Kidney glomerular epithelial cell (primary cell): ENCODE measurements at regions not wholly inside any gene's neighbourhood (a gene's known extent, or its start where the extent isn't known, plus 50 kb on each side); places are given as distances from the start of the nearest gene placed in this dataset.

Source experiments
- DNase-seq: peaks from one replicate; lab custom pipeline; 2025; lab: John Stamatoyannopoulos, UW

DNA sequence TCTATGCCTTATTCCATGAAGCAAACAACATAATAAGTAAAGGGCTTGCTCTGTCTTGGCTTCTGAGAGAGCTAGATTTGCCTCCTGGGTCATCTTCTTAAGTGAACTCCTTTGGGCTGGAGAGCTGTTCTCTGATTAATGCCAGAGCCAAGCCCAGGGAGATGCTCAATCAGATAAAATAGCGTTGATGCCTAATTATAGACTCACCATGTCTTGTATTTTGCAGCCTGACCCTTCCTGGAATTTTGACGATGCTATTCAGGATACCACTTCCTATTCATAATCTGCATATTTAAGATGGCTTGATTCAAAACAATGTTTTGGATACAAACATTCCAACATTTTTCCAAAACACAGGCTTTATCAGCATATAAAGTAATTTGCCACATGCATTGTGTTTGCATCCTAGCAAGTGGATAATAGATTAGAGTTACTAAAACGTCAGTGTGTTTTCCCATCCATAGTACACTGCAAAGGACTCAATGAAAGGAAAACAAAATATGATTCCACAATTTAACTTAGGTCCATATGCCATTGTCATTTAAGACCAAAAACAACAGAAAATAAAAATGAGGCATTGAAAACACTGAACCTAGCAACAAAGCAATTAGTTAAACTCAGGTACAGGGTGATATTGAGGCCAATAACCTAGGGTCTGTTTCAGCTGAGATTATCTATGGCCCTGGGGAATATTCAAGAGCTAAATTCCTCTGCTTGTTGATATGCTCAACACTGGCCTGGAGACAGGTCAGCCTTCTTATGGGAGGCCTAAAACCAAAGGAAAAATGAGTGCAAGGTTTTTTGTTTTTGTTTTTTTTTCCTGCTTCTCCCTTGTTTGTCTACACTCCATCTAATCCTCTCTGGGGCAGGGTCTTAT lies 184.2 kb upstream of the FOXN3 start:
- DNase-seq = no peak

DNA sequence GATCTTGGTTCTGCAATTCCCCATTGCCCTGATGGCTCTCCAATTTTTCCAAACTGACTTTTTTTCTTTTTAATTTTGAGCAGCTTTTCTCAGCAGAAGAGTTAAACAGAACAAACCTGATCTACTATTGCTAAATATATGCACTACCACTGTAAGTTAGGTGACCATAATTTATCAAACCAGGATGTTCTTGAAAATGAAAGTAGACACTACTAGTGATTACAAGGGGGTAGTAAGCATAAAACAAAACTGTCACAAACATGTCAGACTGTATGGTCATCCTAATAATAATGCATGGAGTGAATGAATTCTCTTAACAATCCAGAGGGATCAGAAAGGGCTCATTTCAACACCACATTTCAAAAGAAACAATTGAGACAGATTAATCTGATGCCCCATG lies 183.0 kb upstream of the FOXN3 start:
- no peak for DNase-seq

DNA sequence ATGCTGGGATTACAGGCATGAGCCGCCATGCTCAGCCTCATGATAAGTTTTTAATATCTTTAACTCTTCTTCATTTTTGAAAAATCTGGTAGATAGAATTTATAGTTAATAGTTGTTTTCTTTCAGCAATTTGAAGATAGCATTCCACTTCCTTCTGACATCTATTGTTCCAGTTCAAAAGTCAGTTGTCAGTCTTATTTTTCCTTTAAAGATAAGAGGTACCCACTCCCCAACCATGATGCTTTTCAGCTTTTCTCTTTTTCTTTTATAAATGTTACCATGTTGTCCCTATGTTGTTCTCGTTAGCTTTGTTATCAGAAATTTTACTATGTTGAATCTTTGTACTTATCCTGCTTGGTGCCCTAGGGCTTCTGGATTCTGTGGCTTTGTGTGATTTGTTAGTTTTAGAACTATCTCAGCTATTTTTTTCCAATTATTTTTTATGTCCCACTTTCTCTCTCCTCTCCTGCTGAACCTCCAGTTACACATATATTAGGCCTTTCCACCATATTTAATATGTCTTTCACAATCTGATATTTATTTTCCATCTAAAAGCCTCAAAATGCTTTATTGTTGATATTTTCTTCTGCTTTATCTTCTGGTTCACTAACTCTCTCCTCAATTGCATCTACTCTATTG lies 181.6 kb upstream of the FOXN3 start:
- peak; percentile 4 for DNase-seq

DNA sequence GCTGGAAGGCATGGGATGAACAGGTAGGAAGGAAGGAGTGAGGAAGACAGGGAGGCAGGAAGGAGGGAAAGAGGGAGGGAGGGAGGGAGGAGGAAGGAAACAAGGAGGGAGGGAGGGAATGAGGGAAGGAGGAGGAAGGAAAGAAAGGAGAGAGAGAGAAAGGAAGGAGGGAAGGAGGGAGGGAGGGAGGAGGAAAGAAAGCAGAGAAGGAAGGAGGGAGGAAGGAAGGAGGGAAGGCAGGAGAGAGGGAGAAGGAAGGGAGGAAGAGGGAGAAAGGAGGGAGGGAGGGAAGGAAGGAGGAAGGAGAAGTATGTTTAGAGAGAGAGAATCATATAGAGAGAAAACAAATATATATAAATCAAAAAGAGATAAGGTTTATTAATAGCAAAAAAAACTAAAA lies 175.9 kb upstream of the FOXN3 start:
- DNase-seq = no peak

DNA sequence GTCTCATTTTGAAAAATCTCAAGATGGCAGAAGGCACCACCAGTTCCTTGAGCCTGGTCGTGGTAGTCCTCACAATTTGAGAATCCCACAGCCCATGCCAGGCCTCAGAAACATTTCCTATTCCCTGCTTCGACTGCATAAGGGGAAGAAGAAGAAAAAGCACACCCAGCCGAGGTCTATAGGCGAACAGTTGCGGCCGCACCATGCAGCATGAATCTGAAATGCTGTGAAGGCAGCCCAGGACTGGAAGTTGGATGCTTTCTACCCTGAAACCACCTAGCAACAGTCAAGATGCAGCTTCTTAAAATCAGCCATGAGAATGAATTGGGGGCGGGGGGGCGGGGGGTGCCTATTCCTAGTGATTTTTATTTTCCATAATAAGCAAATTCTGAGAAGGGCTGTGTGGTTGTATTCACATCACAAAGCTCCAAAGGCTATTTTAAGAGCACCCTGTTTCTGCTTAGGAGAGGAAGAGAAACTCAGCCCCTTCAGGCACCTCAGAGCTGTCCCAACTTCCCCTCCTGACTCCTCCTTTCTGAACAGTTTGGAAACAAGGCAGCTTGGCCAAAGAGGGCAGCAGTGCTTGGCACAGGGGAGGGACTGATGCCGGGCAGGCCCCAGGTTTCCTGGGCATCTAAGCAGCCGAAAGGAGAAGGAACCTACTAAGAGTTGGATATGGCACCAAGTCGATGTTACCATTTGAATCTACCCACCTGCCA lies 172.5 kb upstream of the FOXN3 start:
- DNase-seq = no peak

DNA sequence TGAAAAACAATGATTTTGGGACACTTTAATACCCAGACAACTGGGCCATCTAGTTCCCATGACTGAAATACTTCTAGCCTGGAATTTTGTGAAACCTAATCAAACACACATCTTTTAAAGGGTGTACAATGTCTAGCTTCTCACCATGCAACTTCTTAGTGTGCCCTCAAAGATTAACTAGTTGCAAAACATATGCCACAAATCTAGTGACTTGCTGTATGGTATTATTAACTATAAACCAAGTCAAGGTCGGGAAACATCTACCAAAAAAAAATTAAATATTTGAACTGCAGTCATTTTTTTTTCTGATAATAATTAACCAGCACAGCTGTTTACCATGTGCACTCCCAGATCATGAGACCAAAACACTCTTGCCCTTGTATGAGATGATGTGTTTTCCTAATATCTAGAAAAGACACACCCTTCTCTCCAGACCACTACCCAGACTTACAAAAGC lies 171.8 kb upstream of the FOXN3 start:
- no peak for DNase-seq

DNA sequence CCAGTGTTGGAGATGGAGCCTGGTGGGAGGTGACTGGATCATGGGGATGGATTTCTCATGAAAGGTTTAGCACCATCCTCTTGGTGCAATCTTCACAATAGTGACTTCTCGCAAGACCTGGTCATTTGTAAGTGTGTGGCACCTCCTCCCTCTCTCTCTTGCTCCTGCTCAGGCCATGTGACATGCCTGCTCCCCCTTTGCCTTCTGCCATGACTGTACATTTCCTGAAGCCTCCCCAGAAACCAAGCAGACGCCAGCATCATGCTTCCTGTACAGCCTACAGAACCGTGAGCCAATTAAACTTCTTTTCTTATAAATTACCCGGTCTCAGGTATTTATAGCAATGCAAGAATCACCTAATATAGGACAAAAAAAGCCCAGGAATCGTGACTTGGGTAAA lies 171.0 kb upstream of the FOXN3 start:
- no peak for DNase-seq

DNA sequence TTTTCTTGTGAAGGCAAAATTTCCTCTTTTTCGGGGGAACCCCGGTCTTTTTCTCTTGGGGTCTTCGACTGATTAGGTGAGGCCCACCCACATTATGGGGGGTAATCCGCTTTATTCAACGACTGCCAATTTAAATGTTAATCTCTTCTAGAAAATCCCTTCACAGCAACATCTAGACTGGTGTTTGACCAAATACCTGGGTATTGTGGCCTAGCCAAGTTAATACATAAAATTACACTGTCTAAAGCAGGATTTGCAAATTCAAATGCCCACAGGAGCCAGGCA lies 170.0 kb upstream of the FOXN3 start:
- DNase-seq = no peak

DNA sequence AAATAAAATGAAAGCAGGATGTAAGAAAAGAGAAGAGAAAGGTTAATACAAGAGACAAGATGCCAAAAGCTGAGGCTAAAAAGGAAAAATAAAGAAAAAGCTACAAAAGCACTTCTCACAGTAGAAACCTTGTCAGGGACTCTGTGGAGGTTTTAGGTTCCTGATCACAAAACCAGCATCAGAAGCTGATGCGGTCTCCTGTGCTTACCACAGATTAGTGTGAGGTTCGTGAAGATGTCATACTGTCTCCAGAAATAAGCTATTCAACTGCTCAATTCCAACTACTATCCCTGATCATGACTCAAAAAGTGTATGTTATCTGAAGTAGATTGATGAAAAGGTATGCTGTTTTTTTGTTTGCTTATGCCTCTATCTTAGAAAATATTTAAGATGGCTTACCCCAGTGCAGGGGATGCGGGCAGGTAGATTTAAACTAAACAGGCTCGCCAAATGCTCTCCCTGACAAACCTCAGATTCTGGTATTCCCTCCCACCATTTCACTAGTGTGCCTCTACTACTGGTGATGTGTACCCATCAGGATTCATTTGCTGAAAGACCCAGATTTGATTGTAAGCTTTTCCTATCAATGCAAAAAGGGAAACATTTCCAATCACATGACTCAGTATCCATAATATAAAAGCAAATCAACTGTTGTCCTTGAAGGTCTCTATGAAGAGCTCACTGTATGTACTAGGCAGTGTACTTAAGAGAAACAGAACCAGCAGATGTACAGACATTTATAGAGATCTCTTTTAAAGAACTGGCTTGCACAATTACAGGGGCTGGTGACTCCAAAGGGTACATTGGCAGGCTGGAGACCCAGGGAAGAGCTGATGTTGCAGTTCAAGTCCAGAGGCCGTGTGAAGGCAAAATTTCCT lies 169.5 kb upstream of the FOXN3 start:
- no peak for DNase-seq

DNA sequence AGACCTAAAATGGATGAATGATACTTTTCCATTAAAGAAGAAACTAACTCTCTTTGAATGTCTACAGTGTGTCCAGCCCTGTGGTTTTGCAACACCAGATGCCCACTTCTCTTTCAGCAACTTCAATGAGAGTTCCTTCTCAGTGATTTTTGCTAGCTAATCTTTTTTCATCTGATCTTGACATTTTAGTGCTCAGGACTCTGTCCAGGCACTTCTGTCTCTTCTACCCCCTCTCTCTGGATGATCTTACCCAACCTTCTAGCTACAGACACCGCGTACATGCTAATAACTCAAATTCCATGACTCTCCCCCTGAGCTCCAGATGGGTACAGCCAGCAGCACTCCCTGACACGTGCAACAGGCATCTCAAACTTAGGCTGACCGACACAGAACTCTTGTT lies 161.1 kb upstream of the FOXN3 start:
- no peak for DNase-seq

DNA sequence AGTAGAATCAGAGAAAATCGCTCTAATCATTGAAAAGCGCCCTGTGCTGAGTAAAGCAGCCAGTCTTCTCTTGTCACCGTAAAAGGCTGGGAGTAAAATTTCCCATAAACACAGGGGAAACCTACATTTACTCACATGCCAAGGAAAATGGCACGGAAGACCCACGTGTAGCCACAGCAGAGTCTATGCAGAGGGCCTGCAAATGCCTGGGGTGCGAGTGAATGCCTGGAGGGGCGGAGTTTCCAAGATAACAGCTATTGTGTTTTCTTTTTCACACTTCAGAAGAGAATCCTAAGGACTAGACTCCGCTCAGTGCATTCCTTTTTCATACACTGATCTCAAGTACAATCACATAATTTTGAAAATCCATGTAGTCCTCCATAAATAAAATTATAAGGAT lies 159.9 kb upstream of the FOXN3 start:
- DNase-seq = no peak

DNA sequence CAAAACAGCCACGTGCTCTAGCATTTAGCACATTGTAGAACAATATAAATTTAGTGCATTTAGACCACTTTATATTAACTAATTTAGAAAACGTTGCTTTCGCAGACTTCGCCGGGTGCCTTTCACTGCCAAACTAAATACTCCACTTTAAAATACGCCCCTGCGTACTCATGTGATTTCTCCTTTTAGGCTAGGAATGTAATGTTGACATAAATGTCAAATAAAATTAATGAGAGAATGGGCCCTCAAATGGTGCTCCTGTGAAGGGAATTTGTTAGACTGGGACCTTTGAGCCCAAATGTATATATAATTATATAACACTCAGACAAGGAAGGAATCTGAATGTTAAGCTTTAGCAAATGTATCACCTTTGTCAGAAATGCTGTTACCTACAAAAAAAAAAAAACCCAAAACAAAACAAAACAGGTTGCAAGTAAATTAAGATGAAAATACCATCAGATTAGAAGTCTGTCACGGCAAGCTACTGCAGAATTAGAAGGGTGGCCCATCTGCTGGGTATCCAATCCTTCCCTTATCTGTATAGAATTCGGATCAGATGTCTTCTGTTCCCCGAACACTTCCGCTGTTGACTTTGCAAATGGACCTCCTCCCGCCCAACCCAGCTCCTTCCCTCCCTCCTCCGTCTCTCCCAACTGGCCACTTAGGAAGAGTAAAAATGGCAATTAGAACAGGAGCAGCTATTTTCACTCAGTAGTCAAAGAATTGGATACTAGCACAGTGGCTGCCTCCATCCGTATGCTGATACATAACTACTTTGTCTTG lies 159.3 kb upstream of the FOXN3 start:
- DNase-seq = no peak

DNA sequence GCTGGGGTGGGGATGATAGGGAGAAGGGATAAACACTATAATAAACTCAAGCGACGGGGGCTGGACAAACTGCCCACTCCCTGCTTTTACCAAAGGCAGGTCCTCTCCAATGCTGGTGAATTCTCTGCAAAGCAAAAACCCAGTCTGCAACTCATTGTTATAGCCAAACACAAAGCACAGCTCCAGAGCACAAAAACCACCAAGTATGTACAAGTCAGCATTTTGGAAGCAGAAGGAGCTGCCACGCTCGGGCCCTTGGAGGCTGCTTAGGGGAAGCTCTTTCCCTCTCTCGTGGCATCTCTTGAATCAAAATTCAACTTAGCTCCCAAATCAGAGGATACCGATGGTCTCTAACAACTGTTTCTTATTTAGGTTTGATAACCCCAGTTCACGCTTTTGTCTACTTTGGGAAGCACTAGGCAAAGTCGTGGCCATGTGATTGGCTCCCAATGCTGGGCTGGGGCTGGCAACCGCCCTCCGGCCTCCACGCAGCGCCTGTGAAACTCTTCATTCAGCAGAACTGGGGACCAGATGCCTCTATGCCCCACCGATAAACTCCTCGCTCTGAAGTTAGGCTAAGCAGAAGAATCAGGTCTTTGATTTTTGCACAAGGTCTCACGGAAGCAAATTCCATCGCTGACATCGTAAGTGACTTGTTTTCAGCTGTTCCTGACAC lies 158.5 kb upstream of the FOXN3 start:
- DNase-seq = no peak

DNA sequence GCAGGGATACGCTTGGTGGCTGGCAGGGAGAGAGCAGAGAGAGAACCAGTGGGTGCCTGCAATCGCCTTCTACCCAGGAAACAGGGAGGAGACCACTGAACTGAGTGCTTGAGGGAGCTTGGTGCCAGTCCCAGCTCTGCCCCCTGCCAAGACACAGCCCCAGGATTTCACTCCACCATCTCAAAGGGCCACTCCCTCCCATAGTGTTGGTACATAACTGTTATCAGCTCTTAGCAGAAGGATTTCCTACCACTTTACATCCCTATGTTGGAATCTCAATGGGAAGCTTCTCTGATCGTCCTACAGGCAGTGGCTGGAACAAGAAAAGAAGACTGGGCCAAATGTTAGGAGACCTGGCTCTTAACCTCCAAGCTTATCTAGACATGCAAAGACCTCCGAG lies 157.4 kb upstream of the FOXN3 start:
- no peak for DNase-seq

DNA sequence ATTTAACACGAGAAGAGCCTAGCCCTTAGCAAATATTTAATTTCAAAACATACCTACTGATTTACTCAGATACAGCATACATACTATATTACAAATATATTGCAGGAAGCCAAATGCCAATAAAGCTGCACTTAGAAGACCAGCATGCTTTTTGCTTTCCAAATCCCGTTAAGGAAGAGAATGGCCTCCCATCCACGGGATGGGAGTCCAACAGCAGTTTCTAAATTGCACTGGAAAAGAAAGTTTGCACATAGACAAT lies 156.3 kb upstream of the FOXN3 start:
- DNase-seq = no peak

DNA sequence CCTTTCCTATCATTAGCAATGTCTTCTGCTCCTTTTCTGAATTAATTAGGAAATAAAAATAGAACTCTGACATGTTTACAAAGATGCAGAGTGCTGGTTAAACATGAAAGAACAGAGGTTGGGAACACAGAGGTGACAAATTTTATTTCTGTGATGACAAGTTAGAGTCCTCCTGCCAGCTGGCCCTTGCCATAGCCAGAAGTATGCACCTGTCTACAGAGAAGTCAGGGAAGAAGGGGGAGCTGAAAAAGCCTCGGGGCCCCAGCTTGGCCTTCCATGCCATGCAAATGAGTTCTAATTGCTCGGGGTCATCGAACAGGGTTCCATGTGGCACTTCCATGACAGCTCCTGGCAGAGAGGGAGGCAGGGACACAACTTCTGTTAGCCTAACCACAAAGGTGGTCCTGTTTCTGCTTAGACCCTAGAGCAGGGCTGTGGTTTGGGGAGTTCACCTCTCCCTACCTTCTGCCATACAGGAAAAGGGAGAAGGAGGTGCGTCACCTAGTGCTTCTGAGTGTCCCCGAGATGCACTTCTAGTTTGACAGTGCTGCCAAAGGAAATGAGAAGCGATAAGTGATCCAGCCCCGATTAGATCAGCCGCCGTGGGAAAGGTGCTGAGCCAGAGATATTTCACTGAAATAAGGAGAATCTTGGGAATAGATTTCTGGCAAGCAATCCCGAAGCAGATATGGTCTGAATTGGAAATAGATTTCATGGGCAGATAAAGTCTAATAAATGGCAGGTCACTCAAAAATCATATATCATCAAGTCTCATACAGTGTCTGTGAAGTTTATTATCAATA lies 155.8 kb upstream of the FOXN3 start:
- DNase-seq = no peak

DNA sequence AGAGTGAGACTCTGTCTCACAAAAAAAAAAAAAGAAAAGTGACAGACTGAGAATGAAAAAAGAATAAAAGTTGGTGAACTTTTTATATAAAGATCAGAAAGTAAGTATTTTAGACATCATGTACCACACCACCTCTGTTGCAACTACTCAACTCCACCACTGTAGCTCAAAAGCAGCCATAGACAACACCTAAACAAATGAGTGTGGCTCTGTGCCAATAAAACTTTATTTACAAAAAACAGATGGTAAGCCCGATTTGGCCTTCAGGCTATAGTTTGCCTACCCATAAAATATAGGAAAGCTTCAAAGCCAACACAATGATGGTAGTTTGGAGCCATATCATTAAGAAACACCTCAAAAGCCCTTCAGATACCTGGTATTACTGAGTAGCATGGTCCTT lies 154.5 kb upstream of the FOXN3 start:
- no peak for DNase-seq

DNA sequence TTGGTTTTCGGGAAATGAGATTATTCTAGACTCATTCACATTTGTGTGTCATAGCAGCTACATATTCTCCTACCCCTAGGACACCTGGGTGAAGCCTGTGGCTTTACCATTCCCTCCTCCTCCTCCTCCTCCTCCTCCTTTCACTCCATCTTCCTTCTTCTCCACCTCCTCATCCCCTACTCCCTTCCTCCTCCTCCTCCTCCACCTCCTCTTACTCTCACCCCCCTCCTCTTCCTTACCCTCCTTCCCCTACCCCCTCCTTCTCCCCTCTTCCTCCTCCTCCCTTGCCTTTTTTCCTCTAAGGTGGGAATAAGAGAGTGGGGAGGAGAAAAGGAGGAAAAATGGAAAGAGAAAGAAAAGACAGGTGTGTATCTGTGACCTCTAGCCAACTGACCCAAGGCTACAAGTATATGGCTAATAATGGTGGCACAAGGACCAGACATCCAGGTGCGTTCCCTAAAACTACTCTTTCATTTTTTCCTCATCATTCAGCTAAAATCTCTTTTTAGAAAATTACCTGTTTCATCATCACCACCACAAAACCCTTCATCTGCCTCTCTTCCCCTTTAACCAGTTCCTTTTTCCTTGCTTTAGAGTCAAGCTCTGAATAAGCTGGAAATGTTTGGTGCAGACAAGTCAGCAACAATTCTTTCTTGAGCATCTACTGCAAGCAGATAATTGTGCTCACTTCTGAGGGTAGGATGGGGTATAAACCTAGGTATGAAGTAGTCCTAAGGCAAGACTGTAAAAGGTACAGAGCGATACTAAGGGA lies 149.8 kb upstream of the FOXN3 start:
- no peak for DNase-seq

DNA sequence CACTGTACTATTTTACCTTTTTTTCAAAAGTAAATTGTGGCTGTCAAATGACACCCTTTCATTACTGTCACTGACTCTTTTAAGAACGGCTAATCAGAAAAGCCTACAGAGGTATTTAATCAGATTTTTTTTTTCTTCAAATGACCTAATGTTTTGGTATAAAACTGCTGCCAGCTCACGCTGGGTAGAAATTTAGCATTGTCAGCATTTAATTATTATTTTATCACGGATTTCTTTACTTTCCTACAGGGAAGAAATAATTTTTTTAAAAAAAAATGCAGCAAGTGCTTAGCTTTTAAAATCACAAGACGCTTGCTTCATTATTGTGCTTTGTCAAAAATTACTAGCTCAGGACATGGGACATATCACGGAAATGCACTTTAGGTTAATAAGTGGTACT lies 149.1 kb upstream of the FOXN3 start:
- no peak for DNase-seq

DNA sequence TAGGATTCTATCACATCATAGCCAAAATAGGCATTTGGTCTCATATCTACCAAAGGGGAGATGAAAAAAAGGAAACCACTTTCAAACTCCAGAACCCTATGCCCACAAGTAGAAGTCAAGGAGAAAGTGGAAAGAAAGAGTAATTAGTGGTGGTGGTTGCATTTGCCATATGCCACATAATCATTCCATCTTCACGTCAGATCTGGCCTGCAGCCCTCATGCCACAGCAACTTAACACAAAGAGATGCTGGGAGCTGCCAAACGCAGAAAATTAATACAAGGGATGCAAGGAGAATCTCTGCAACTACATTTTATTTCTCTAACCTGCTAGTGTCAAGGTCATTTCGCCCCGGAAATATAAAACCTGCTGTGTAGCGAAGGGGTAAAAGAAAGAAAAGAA lies 148.6 kb upstream of the FOXN3 start:
- DNase-seq = no peak
